ACHN (cell line): ENCODE measurements at regions not wholly inside any gene's neighbourhood (a gene's known extent, or its start where the extent isn't known, plus 50 kb on each side); places are given as distances from the start of the nearest gene placed in this dataset.

Source experiments
- DNase-seq: peaks from one replicate; pipeline ENCODE4 v3.0.0-alpha.2; 2015
- in situ Hi-C: cut with HindIII; loops from 2 replicates; pipeline ENCODE4 v1.10.0; 2017; ENCODE audit warnings: low sequenced_read_pairs, low pct_ligation_motif_present, low pct_unique_long_range_greater_than_20kb

- DNase-seq = no peak
- in situ Hi-C loops = no loop called here
These were observed 105.2 kb downstream of the CH25H start for GRCh38 chr10:89101943-89102342.

DNA sequence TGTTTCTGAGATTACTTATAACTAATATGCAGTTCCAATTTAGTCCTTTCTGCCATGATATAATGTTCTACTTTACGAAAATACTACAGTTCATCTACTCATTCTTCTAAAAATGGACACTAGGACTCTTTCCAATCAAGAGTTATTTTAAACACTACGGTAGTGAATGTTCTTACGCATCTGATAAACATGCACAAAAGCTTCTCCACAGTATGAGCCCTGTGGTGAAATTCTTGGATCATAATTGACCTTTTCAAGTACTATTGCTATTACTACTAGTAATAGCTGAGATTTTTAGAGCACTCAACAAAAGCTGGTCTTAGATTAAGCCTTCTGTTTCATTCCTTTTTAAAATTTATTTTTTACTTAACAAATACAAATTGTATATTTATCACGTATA, 106.4 kb downstream of the CH25H start:
- DNase-seq = no peak
- in situ Hi-C loops = no loop called here

DNA sequence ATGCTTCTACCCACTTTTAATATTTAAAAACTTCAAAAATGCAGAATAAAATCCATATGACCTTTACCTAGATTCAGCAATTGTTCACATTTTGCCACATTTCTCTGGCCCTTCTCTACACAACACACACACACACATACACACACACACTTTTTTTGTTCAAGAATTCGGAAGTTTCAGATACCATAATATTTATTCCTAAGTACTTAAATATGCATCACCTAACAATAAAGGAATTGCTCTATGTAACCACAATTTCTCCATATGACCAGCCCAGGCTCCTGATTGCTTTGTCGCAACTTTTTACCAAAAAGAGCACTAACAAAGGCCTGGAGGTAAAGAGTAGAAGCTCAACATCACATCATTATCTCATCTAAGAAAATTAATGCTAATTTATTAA, 106.6 kb downstream of the FAS start:
- in situ Hi-C loops = no loop called here
- DNase-seq = no peak

DNA sequence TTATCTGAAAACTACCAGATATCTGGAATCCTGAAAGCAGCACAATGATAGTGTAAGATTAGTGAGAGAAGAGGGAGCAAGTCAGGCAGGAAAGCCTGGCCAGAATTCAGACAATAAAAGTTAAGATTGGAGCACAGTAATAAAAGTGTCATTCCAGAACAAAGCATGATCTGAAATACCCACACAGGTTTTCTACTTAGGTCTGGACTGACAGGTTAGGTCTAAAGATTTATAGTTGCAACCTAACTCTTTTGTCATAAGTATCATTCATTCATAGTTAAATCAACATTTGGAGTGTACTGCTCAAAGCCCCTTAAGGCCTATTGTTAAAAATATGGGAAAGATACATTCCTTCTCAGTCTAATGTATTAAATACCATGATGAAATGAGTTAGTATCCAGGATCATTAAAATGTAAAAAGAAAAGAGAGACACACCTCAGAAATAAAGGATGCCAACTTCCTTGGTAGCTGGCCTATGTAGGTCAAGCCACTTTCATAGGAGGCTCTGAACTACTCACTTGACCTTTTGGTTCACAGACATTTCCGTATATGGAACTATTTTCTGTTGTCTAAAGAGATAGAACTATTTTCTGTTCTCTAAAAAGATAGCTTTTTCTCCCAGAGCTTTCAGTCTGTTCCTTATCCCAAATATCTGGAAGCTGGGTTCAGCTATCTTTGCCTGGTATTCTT, 105.2 kb downstream of the FAS start:
- in situ Hi-C loops = no loop called here
- no peak for DNase-seq

DNA sequence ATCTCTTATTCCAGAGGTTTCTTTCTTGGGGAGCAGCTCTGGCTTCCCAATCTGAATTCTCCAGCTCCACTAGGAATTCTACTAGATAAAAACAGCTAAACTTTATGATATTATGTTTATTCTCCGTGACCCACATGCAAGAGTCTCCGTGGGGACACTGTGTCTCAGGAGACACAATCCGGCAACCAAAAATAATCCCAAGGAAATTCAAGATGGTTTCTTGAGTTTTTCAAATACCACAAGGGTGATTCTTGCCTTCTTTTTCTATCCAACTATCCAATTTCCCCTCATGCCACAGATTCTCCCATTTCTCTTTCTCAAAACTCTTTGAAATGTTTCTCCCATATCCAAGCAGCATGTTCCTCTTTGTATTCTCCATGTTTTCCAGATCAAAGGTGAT, 103.1 kb downstream of the FAS start:
- in situ Hi-C loops = no loop called here
- DNase-seq = no peak

DNA sequence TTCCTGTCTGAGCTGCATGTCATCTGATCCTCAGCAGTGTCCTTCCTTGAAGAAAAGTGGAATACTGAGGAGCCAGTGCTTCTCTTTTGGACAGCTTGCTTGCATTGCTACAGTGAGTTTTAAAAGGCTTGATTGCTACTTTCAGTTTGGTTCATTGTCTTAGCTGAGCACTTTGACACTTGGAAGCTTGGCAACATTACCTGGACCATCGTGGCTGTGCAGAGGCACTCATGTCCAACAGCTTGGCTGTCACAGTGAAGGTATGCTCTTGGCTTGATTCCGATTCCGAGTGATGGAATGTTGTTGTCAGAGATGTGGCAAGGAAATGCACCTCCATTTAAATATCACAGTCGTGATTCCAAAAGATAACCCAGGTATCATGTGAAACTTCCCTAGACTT, 102.4 kb downstream of the FAS start:
- no peak for DNase-seq
- in situ Hi-C loops = no loop called here

- in situ Hi-C loops = no loop called here
- no peak for DNase-seq
These were observed 101.8 kb downstream of the FAS start for GRCh38 chr10:89092439-89092838.

GRCh38 chr10:89091496-89091895, 100.9 kb downstream of the FAS start:
- no peak for DNase-seq
- in situ Hi-C loops = no loop called here

- in situ Hi-C loops = no loop called here
- DNase-seq = no peak
These were observed 100.3 kb downstream of the FAS start for GRCh38 chr10:89090756-89091445.

GRCh38 chr10:89086801-89087521, 96.4 kb downstream of the FAS start:
- in situ Hi-C loops = no loop called here
- DNase-seq = no peak

- no peak for DNase-seq
- in situ Hi-C loops = no loop called here
These were observed 94.6 kb downstream of the FAS start for GRCh38 chr10:89085153-89085552.

DNA sequence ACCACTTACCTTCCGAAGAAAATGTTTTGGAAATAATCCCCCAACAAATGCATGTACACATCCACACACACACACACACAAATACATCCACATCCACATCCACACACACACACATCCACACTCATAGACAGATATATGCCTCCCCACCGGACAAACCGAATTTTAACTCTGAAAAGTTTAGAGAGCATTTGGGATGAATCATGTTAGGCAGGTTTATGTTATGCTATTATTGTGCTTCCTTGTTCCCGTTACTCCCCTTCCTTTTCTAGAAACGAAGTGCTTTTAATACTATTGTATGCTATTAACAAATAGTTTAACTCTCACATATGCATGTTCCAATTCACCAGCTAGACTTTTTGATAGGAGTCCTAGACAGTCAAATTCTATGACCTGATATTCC, 91.5 kb downstream of the FAS start:
- in situ Hi-C loops = no loop called here
- DNase-seq = no peak

- no peak for DNase-seq
- in situ Hi-C loops = no loop called here
These were observed 90.1 kb downstream of the FAS start for GRCh38 chr10:89080660-89081059.

GRCh38 chr10:89079961-89080360, 89.4 kb downstream of the FAS start:
- in situ Hi-C loops = no loop called here
- no peak for DNase-seq

DNA sequence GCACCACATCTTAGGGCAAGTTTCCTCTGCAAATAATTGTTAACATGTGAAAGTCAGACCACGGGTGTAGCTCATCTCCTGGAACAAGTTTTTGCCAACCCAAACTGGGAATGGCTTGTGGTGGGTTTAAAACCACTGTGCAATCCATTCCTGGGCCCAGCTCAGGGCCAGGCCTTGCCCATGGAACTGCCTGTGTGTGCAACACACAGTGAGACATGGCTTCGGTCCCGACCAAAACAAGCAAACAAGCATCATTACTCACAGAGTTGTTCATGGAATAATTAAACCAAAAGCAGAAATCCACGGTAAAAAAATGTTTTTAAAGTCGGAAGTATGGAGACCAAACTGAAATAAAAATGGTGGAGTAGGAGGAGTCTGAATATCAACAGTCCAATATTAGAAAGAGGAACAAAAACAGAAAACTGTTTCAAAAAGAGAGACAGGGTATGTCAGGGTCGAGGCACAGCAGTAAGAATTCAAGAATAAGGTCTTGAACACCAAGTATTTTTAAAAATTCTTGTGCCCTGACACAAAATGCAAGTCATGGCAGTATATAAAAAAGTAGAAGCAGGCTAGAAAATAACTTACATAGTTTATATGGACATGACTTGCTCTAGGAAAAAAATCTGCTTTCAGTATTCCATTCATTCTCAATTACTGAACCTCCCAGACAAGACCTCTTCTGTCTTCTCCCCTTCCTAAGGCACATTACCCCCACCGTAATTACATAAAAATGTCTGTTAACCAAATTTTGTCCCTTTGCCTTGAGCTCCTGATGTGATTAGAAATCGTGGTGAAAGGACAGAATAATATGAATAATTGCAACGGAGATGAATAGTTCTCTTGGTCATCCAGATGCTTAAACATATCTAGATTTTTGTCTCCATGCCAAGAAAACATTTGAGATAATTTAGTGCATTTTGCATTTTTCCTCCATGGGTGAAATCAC, 88.4 kb downstream of the FAS start:
- no peak for DNase-seq
- in situ Hi-C loops = no loop called here

- in situ Hi-C loops = no loop called here
- no peak for DNase-seq
These were observed 85.5 kb downstream of the FAS start for GRCh38 chr10:89076120-89076519.

DNA sequence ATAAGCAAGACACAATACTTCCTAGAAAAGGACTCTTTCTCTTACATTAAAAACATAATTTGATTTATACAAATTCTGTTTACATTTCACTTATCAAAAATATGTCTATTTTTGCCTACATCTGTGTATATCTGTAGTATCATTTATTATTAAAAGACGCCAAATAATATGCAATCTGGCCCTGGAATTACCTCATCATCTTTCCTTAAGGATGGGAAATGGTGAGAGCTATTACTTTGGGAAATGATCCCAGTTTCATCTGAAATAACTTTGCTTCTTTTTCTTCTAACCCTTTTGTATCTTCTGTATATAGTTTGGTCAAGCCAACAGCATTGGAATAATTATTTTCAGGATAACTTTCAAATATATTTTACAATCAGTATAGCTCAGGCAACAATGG, 85.0 kb downstream of the FAS start:
- no peak for DNase-seq
- in situ Hi-C loops = no loop called here

GRCh38 chr10:89074120-89074519, 83.5 kb downstream of the FAS start:
- no peak for DNase-seq
- in situ Hi-C loops = no loop called here

GRCh38 chr10:89073719-89074118, 83.1 kb downstream of the FAS start:
- no peak for DNase-seq
- in situ Hi-C loops = no loop called here
